Stimulated activated CD4-positive, alpha-beta T cell treated with anti-CD3 and anti-CD28 coated beads, Interleukin-15, amount 100 ng/mL, for 24 hours (primary cell): ENCODE measurements at regions not wholly inside any gene's neighbourhood (a gene's known extent, or its start where the extent isn't known, plus 50 kb on each side); places are given as distances from the start of the nearest gene placed in this dataset.
"Not testable (repeated sequence)": the region's sequence is repeated elsewhere in the genome, so short reads cannot be mapped to it uniquely, and the experiment has no call there.

Experiments
- DNase-seq: peaks from one replicate; pipeline ENCODE4 v3.0.0-alpha.2; 2020

- DNase-seq: no peak
Measured at GRCh38 chr7:81029511-81029910, 110.7 kb upstream of the SEMA3C start.

- no peak for DNase-seq
Measured at GRCh38 chr7:81025360-81025759, 106.5 kb upstream of the SEMA3C start.

- DNase-seq: no peak
Measured at GRCh38 chr7:81014908-81015307, 96.1 kb upstream of the SEMA3C start.

- no peak for DNase-seq
Measured at GRCh38 chr7:81014266-81014665, 95.4 kb upstream of the SEMA3C start.

- DNase-seq: no peak
Measured at GRCh38 chr7:81013083-81013817, 94.4 kb upstream of the SEMA3C start.

GRCh38 chr7:81008901-81009300 lies 90.0 kb upstream of the SEMA3C start:
- no peak for DNase-seq

GRCh38 chr7:81007051-81007450 lies 88.2 kb upstream of the SEMA3C start:
- DNase-seq: no peak

GRCh38 chr7:81005254-81005653 lies 86.4 kb upstream of the SEMA3C start:
- no peak for DNase-seq

GRCh38 chr7:81004098-81004497 lies 85.2 kb upstream of the SEMA3C start:
- no peak for DNase-seq

GRCh38 chr7:81003326-81003725 lies 84.5 kb upstream of the SEMA3C start:
- no peak for DNase-seq

GRCh38 chr7:81002421-81002820 lies 83.6 kb upstream of the SEMA3C start:
- no peak for DNase-seq

- DNase-seq: no peak
Measured at GRCh38 chr7:80999771-81000170, 80.9 kb upstream of the SEMA3C start.

- no peak for DNase-seq
Measured at GRCh38 chr7:80999100-80999499, 80.2 kb upstream of the SEMA3C start.

GRCh38 chr7:80997841-80998240 lies 79.0 kb upstream of the SEMA3C start:
- DNase-seq: no peak

GRCh38 chr7:80996236-80996635 lies 77.4 kb upstream of the SEMA3C start:
- not testable (repeated sequence) for DNase-seq

- no peak for DNase-seq
Measured at GRCh38 chr7:80991654-80992053, 72.8 kb upstream of the SEMA3C start.

GRCh38 chr7:80984619-80985018 lies 65.8 kb upstream of the SEMA3C start:
- DNase-seq: no peak

- no peak for DNase-seq
Measured at GRCh38 chr7:80981405-80981804, 62.6 kb upstream of the SEMA3C start.

GRCh38 chr7:80977751-80978150 lies 58.9 kb upstream of the SEMA3C start:
- no peak for DNase-seq

- no peak for DNase-seq
Measured at GRCh38 chr7:80974396-80975358, 55.8 kb upstream of the SEMA3C start.

- no peak for DNase-seq
Measured at GRCh38 chr7:80971225-80971624, 52.4 kb upstream of the SEMA3C start.
